Neuron (in vitro differentiated cells): ENCODE measurements at regions not wholly inside any gene's neighbourhood (a gene's known extent, or its start where the extent isn't known, plus 50 kb on each side); places are given as distances from the start of the nearest gene placed in this dataset.

Source experiments
- H2AFZ ChIP-seq: one replicate; pipeline ENCODE4 v1.6.1; 2013; ENCODE audit warnings: low read depth, mild to moderate bottlenecking, inconsistent platforms, low read length, moderate library complexity
- H3K27me3 ChIP-seq: one replicate; pipeline ENCODE4 v1.6.1; 2013; ENCODE audit warnings: low read length; ENCODE audit not compliant: insufficient read depth
- H3K36me3 ChIP-seq: one replicate; pipeline ENCODE4 v1.6.1; 2013; ENCODE audit warnings: low read length; ENCODE audit not compliant: insufficient read depth
- H3K4me1 ChIP-seq: one replicate; pipeline ENCODE4 v1.6.1; 2013; ENCODE audit warnings: low read length; ENCODE audit not compliant: insufficient read depth
- H3K4me3 ChIP-seq: 2 replicates; pipeline ENCODE4 v1.5.1; 2013; ENCODE audit warnings: mild to moderate bottlenecking, low read length, moderate library complexity
- H3K9me3 ChIP-seq: one replicate; pipeline ENCODE4 v1.6.1; 2013; ENCODE audit warnings: low read length

- Histone ChIP-seq H3K4me1 (no peaks in the 10 kb centered on the region), H3K4me3 (no peak overlapping the region), H3K27me3 (no peaks in the 10 kb centered on the region), H3K9me3 (no peaks in the 10 kb centered on the region), H3K36me3 (no peaks in the 10 kb centered on the region), H2AFZ (no peak overlapping the region)
Measured at GRCh38 chr16:65307286-65307685, 185.4 kb upstream of the CDH11 start.

- H3K4me1 ChIP-seq = no peaks in the 10 kb centered on the region
- H3K4me3 ChIP-seq = no peak overlapping the region
- no peak overlapping the region for H2AFZ ChIP-seq
- H3K36me3 ChIP-seq = no peaks in the 10 kb centered on the region
- no peaks in the 10 kb centered on the region for H3K9me3 ChIP-seq
- H3K27me3 ChIP-seq = no peaks in the 10 kb centered on the region
Measured at GRCh38 chr16:65306722-65307121, 184.9 kb upstream of the CDH11 start.

- no peaks in the 10 kb centered on the region for H3K27me3 ChIP-seq
- no peak overlapping the region for H3K4me3 ChIP-seq
- H3K4me1 ChIP-seq = no peaks in the 10 kb centered on the region
- no peaks in the 10 kb centered on the region for H3K9me3 ChIP-seq
- no peak overlapping the region for H2AFZ ChIP-seq
- H3K36me3 ChIP-seq = no peaks in the 10 kb centered on the region
Measured at GRCh38 chr16:65306300-65306699, 184.4 kb upstream of the CDH11 start.

GRCh38 chr16:65305266-65305959 lies 183.6 kb upstream of the CDH11 start:
- Histone ChIP-seq H3K27me3 (no peaks in the 10 kb centered on the region), H2AFZ (no peak overlapping the region), H3K9me3 (no peaks in the 10 kb centered on the region), H3K36me3 (no peaks in the 10 kb centered on the region), H3K4me3 (no peak overlapping the region), H3K4me1 (no peaks in the 10 kb centered on the region)

GRCh38 chr16:65301029-65301428 lies 179.2 kb upstream of the CDH11 start:
- Histone ChIP-seq H3K9me3 (no peaks in the 10 kb centered on the region), H3K4me1 (no peaks in the 10 kb centered on the region), H3K36me3 (no peaks in the 10 kb centered on the region), H3K27me3 (no peaks in the 10 kb centered on the region), H2AFZ (no peak overlapping the region), H3K4me3 (no peak overlapping the region)

GRCh38 chr16:65297453-65297852 lies 175.6 kb upstream of the CDH11 start:
- Histone ChIP-seq H3K36me3 (no peaks in the 10 kb centered on the region), H3K27me3 (no peaks in the 10 kb centered on the region), H2AFZ (no peak overlapping the region), H3K4me3 (no peak overlapping the region), H3K9me3 (no peaks in the 10 kb centered on the region), H3K4me1 (no peaks in the 10 kb centered on the region)

- Histone ChIP-seq H3K4me1 (no peaks in the 10 kb centered on the region), H3K27me3 (no peaks in the 10 kb centered on the region), H2AFZ (no peak overlapping the region), H3K9me3 (no peaks in the 10 kb centered on the region), H3K36me3 (no peaks in the 10 kb centered on the region), H3K4me3 (no peak overlapping the region)
Measured at GRCh38 chr16:65295527-65295926, 173.7 kb upstream of the CDH11 start.

- no peaks in the 10 kb centered on the region for H3K9me3 ChIP-seq
- no peak overlapping the region for H3K4me3 ChIP-seq
- no peaks in the 10 kb centered on the region for H3K36me3 ChIP-seq
- H3K27me3 ChIP-seq = no peaks in the 10 kb centered on the region
- H2AFZ ChIP-seq = no peak overlapping the region
- no peaks in the 10 kb centered on the region for H3K4me1 ChIP-seq
Measured at GRCh38 chr16:65294708-65295107, 172.8 kb upstream of the CDH11 start.

- Histone ChIP-seq H3K9me3 (no peaks in the 10 kb centered on the region), H2AFZ (no peak overlapping the region)
Measured at GRCh38 chr16:65294165-65294564, 172.3 kb upstream of the CDH11 start.

GRCh38 chr16:65289022-65289421 lies 167.2 kb upstream of the CDH11 start:
- Histone ChIP-seq H3K4me3 (no peak overlapping the region), H3K9me3 (no peaks in the 10 kb centered on the region), H3K4me1 (no peaks in the 10 kb centered on the region), H3K27me3 (no peaks in the 10 kb centered on the region), H2AFZ (no peak overlapping the region), H3K36me3 (no peaks in the 10 kb centered on the region)

More at GRCh38 chr16:65294165-65294564, 172.3 kb upstream of the CDH11 start:
- Histone ChIP-seq H3K36me3 (no peaks in the 10 kb centered on the region), H3K4me3 (no peak overlapping the region), H3K4me1 (no peaks in the 10 kb centered on the region), H3K27me3 (no peaks in the 10 kb centered on the region)

GRCh38 chr16:65287307-65287706 lies 165.4 kb upstream of the CDH11 start:
- no peaks in the 10 kb centered on the region for H3K36me3 ChIP-seq
- H3K4me3 ChIP-seq = no peak overlapping the region
- H3K27me3 ChIP-seq = no peaks in the 10 kb centered on the region
- H3K4me1 ChIP-seq = no peaks in the 10 kb centered on the region
- no peak overlapping the region for H2AFZ ChIP-seq
- H3K9me3 ChIP-seq = no peaks in the 10 kb centered on the region

GRCh38 chr16:65285128-65286048 lies 163.5 kb upstream of the CDH11 start:
- Histone ChIP-seq H3K36me3 (no peaks in the 10 kb centered on the region), H3K9me3 (no peaks in the 10 kb centered on the region), H3K4me1 (no peaks in the 10 kb centered on the region), H3K4me3 (no peak overlapping the region), H2AFZ (no peak overlapping the region), H3K27me3 (no peaks in the 10 kb centered on the region)

GRCh38 chr16:65284626-65285025 lies 162.8 kb upstream of the CDH11 start:
- H3K27me3 ChIP-seq = no peaks in the 10 kb centered on the region
- no peaks in the 10 kb centered on the region for H3K36me3 ChIP-seq
- no peaks in the 10 kb centered on the region for H3K4me1 ChIP-seq
- H3K4me3 ChIP-seq = no peak overlapping the region
- H2AFZ ChIP-seq = no peak overlapping the region
- H3K9me3 ChIP-seq = no peaks in the 10 kb centered on the region
